Middle frontal gyrus (tissue), 1 donor: ENCODE measurements at regions not wholly inside any gene's neighbourhood (a gene's known extent, or its start where the extent isn't known, plus 50 kb on each side); places are given as distances from the start of the nearest gene placed in this dataset.
"Not testable (repeated sequence)": the region's sequence is repeated elsewhere in the genome, so short reads cannot be mapped to it uniquely, and the experiment has no call there.

Experiments used
- DNase-seq: peaks from one replicate; pipeline ENCODE4 v3.0.0-alpha.2; 2015; ENCODE audit warnings: low spot score; ENCODE audit errors: extremely low spot score

DNA sequence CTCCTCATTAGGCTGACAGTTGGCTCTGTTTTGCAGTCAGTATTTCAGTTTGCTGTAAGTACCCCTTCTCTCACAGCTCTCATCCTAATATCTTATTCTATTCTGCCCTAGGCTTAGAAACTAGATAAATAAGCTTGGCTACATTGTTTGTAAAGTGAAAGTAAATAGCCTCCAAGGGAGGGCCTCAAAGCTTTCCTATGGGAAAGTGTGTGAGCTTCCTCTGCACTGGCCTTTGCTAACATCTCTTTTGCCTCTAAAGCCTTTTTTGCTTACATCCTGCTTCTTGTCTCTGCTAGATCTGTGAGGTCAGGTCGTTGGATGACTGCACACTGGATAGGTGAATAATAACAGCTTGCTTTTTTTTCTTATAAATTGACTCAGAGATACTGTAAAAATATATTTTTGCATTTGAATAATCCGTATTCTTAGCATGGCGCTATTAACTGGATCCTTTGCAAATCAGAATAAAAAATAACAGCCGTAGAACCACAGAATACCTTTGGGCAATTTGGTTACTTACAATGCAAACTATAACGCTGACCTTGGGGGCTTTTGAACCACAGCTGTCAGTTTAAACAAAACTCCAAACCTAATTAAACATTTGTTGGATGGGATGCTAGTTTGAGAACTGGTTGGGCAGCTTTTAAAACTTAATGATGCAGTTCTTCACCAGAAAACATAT is 55.1 kb downstream of the TTC6 start:
- DNase-seq: no peak

- no peak for DNase-seq
These were observed 56.6 kb downstream of the TTC6 start for GRCh38 chr14:37652042-37652441.

DNA sequence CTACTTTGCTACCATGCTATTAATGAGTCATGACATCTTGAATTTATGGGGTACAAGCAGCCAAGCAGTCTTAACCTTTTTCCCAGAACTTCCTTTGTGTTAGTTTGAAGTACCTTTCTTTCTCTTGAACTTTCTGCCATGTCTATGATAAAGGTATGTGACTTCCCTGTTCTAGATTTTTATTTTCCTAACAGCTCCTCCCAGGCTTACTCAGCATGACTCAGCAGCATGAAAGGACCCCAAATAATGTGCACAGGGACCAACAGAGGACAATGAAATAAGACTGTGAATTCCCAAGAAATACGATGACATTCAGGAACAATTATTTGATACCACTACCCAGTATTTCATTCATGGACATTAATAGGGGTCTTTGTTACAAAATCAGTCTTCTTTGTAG is 60.0 kb downstream of the TTC6 start:
- no peak for DNase-seq

DNA sequence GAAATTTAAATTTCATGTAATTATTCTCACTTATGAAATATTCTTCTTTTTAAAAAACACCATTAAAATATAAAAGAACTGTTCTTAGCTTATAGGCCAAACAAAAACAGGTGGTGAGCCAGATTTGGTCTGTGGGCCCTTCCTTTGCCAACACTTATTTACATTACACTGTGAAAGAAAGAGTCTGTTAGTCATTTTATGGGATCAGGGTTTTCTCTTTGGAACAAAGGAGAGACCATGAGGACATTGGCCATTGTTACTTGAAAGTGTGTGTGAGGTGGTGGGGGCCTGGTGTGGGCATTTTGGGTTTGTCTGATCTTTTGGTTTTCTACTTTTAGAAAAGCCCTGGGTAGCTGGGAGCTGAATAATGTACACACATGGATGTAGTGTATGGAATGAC is 62.7 kb downstream of the TTC6 start:
- DNase-seq: no peak

DNA sequence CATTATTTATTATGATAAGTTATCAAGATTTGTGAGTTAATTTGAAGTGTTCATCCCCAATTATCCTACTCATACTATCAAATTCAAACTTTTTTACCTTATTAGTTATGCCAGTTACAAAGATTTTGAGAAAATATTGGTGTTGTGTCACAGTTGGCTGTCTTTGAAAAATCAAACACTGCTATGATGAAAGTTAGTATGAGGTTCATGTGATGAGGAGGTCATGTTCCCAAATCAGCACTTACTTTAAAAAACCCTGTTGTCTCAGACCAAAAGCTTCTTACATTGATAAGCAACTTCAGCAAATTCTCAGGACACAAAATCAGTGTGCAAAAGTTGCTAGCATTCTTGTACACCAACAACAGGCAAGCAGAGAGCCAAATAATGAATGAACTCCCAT is 68.1 kb downstream of the TTC6 start:
- no peak for DNase-seq

DNA sequence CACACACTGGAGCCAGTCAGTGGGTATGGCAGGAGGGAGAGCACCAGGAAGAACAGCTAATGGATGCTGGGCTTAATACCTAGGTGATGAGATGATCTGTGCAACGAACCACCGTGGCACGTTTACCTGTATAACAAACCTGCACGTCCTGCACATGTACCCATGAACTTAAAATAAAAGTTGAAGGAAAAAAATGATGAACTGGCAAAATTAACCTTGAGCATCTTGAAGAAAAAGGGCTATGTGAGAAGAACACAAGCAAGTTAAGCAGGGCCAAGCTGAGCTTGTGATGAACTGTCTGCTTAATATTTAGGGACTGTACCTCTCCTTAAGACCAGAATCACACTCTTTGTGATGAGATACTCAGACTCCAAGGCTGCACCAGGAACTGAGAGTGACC is 70.0 kb downstream of the TTC6 start:
- no peak for DNase-seq

DNA sequence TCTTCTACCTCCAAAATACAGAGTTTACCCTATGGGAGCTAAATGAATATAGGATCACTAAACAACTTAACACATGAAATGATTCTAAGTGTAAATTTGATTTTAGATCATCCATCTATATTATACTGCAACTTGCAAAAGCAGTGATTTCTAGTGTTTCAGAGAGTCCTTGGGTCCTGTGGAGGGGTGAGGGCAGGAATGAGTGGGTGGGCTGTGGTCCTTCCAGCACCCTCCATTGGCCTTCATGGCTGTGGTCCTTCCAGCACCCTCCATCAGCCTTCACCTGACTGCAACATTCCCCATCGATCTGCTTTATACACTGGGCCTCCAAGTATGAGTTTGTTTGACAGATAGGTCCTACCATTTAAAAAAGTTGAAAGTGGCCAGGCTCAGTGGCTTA is 70.5 kb downstream of the TTC6 start:
- no peak for DNase-seq

DNA sequence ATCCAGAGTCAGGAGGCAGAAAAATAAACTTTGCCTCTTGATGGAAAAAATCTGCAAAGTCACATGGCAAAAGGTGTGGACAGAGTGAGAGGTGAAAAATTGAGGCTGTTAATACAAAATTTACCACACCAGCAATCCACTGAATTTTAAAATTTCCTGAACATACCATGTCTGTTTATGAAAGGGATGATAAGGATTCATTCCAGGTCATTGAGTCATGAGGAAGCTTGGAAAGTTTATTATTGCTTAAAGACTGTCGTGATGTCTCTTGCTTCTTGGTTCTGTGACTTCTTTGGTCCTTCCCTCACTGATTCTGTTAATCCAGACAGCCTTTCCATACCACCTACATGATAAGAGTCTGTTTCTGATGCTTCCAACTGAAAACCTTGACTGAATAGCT is 73.2 kb downstream of the TTC6 start:
- no peak for DNase-seq

- DNase-seq: no peak
These were observed 73.8 kb downstream of the TTC6 start for GRCh38 chr14:37669242-37669641.

DNA sequence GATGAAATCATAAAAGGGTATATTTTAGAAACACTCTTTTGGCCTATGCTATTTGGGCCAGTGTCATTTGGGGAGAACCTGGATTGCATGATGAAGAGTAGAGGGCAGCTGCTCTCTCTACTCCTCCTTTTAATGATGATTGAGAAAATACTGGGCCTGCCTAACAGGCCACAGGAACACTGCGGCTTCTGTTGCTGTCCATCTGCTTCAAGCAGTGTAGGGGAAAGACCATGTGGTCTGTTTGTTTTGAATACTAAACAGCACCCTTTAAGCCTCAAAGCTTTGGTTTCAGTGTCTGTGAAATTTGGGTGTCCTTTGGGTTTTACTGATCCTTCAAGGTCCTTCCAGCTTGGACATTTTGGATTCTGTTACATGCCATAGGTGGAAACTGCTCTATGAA is 78.0 kb downstream of the TTC6 start:
- no peak for DNase-seq

DNA sequence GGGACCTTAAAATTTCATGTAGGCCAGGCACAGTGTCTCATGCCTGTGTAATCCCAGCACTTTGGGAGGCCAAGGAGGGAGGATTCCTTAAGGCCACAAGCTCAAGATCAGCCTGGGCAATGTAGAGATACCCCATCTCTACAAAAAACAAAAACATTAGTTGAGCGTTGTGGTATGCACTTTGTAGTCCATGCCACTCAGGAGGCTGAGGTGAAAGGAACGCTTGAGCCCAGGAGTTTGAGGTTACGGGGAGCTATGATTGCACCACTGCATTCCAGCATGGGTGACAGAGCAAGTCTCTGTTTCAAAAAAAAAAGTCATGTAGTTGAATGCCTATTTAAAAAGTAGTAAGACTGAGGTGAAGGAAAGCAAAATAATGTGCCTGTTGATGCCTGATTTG is 83.5 kb downstream of the TTC6 start:
- no peak for DNase-seq

- no peak for DNase-seq
These were observed 86.1 kb downstream of the TTC6 start for GRCh38 chr14:37681486-37681885.

DNA sequence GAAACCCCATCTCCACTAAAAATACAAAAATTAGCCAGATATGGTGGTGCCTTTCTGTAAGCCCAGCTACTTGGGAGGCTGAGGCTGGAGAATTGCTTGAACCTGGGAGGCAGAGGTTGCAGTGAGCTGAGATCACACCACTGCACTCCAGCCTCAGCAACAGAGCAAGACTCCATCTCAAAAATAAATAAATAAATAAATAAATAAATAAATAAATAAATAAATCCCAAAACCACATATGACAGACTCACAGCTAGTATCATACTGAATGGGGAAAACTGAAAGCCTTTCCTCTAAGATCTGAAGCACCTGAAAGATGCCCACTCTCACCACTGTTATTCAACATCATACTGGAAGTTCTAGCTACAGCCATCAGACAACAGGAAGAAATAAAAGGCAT is 97.3 kb downstream of the TTC6 start:
- DNase-seq: not testable (repeated sequence)

- DNase-seq: not testable (repeated sequence)
These were observed 98.0 kb downstream of the TTC6 start for GRCh38 chr14:37693420-37693819.

DNA sequence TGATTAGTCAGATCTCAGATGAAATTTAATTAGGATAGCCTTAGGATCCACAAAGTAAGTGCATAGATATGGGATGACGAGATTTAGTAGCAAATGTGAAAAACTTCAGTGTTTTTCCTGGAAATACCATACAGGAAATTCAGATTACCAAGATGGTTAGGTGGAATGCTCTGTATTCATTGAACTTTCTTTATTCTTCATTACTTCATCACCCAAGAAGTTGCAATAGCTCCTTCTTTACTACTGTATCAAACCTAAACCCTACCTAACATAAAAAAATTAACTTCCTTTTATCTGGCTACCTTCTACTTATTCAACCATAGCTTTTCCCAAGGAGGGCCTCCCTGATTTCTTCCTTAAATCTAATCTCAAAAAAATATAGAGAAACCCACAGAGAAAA is 100.4 kb downstream of the TTC6 start:
- no peak for DNase-seq

GRCh38 chr14:37697489-37698121 is 102.2 kb downstream of the TTC6 start:
- no peak for DNase-seq

- DNase-seq: no peak
These were observed 103.7 kb downstream of the TTC6 start for GRCh38 chr14:37698840-37699777.

DNA sequence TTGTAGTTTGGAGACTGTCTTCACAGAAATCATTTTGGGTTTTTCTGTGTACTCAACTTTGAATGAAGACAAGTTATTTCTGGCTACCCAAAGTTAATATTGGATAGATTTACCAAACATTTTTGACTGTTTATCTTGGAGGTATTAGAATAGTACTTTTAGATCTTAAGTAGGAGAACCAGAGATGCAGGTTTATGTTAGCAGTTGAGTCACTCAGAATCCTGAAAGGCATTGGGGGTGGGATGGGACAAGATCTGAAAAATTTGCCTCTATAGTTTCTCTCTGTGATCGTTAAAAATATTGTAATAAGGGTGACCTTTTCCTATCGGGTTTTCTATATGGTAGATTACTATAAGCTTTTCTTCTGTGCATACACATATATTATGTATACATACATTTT is 112.3 kb downstream of the TTC6 start:
- no peak for DNase-seq

DNA sequence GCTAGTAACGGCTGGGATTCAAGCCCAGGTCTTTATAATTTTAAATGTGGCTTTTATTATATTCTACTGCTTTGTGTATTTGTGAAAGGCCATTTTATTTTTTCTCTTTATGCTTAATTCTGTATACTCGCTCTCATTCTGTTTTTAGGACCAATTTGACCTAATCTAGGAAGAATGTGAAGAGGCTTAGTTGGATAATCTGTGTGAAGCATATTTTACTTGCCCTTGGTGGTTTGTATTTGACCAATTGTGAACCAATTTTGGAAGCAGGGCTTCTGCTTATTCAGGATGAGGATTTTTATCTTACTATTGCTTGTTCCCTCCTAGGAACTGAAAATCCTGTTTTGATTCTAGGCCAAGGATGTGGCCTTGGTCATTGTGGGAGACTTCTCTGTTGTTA is 113.1 kb downstream of the TTC6 start:
- DNase-seq: no peak

- no peak for DNase-seq
These were observed 114.2 kb downstream of the TTC6 start for GRCh38 chr14:37709419-37710195.

DNA sequence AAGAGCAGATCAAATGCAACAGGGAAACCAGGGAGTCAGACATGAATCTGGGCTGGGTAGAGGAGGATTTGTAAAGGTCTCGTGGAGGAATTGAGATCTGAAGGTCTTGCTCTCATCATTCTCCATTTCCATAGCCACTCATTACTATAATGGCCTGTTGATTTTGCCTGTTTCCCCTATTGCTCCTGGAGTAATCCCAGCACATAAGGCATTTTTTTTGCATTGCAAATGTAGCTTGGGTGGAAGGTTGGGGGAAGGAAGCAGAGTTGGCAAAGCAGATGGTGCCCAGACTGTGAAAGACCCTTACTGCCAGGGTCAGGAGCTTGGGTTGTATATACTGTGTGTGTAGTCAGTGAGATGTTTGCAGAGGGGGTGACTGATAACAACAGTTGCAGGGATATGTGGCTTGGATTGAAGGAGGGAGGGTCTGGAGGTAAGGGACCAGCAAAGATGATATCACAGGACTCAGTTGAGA is 116.0 kb downstream of the TTC6 start:
- DNase-seq: no peak
